HepG2 (cell line): ENCODE measurements at regions not wholly inside any gene's neighbourhood (a gene's known extent, or its start where the extent isn't known, plus 50 kb on each side); places are given as distances from the start of the nearest gene placed in this dataset.

Experiments
- ATAC-seq: fragments of 200-7000 bp; cut with Tn5 transposase; 3 replicates; pipeline ENCODE4 v1.9.1; 2020; ENCODE audit warnings: mild to moderate bottlenecking, moderate library complexity
- BruUV-seq: library from RNA; stranded (reverse); fragments of 400-500 nt; replicated peaks from 2 replicates; lab custom pipeline; 2021; lab: Mats Ljungman, UMichigan
- CTCF ChIA-PET: fragments of 300-600 bp; formaldehyde crosslinking; extraction: SDS; loops from one replicate; lab custom pipeline; 2021; ENCODE audit warnings: low total read pairs, inconsistent platforms, low intra/inter-chr PET ratio; lab: Yijun Ruan, JAX
- POLR2A ChIA-PET: fragments of 350-600 bp; sonication (Branson Sonifier 250); formaldehyde crosslinking; loops from one replicate; lab custom pipeline; 2020; ENCODE audit warnings: antibody characterized with exemption, inconsistent platforms; lab: Yijun Ruan, JAX
- DNase-seq: peaks from one replicate; pipeline ENCODE4 v3.0.0-alpha.2; 2015; ENCODE audit warnings: low spot score
- FAIRE-seq: peaks from 3 replicates; lab custom pipeline; 2011; peaks lifted over from hg19 to GRCh38; lab: Jason Lieb, UNC
- H2AFZ ChIP-seq: one replicate; pipeline ENCODE4 v1.6.1; 2011; ENCODE audit warnings: low read length, inconsistent platforms
- H3K27ac ChIP-seq: fragments of 300-600 bp; 3 replicates; pipeline ENCODE4 v1.8.0; 2011; ENCODE audit warnings: mixed run types, mild to moderate bottlenecking, mixed read lengths, low read length, inconsistent platforms; ENCODE audit not compliant: insufficient read depth; ENCODE audit errors: extremely low read length
- H3K27me3 ChIP-seq, 2 experiments: fragments of 200-600 bp in 1 of 2; 2 replicates in 1 of 2; 3 replicates in 1 of 2; pipeline versions ENCODE4 v1.6.0 to v1.8.0; 2011; ENCODE audit warnings: low read length in 2 of 2, mild to moderate bottlenecking in 2 of 2, moderate library complexity in 2 of 2, inconsistent platforms in 1 of 2; ENCODE audit not compliant: insufficient read depth in 2 of 2, control insufficient read depth in 1 of 2
- H3K36me3 ChIP-seq, 2 experiments: fragments of 200-600 bp in 1 of 2; replicated peaks in 1 of 2; 2 replicates in 1 of 2; 3 replicates in 1 of 2; pipeline versions ENCODE4 v1.5.1 to v1.8.0; 2011; ENCODE audit warnings: low read length in 2 of 2, inconsistent platforms in 1 of 2; ENCODE audit not compliant: insufficient read depth in 2 of 2, control insufficient read depth in 1 of 2
- H3K4me1 ChIP-seq: 2 replicates; pipeline ENCODE4 v1.5.1; 2012; ENCODE audit warnings: low read length, inconsistent platforms; ENCODE audit not compliant: insufficient read depth
- H3K4me2 ChIP-seq: 2 replicates; pipeline ENCODE4 v1.6.0; 2011; ENCODE audit warnings: low read depth, low read length, inconsistent platforms
- H3K4me3 ChIP-seq, 3 experiments: fragments of 200-600 bp in 1 of 3; sonication (generic), shearing (Covaris generic) in 1 of 3; replicated peaks in 1 of 3; 2 replicates each; pipeline ENCODE4 v1.5.1; 2011 to 2016; ENCODE audit warnings: low read length in 3 of 3, inconsistent platforms in 2 of 3, low read depth in 2 of 3, mild to moderate bottlenecking in 2 of 3, control low read depth in 1 of 3, mixed read lengths in 1 of 3; ENCODE audit not compliant: insufficient read depth in 1 of 3
- H3K79me2 ChIP-seq: one replicate; pipeline ENCODE4 v1.6.1; 2011; ENCODE audit warnings: low read length, inconsistent platforms; ENCODE audit not compliant: insufficient read depth
- H3K9ac ChIP-seq: 2 replicates; pipeline ENCODE4 v1.6.0; 2011; ENCODE audit warnings: mild to moderate bottlenecking, low read depth, low read length, inconsistent platforms; ENCODE audit not compliant: insufficient read depth
- H3K9me3 ChIP-seq: 2 replicates; pipeline ENCODE4 v1.5.1; 2012; ENCODE audit warnings: mild to moderate bottlenecking, low read length
- H4K20me1 ChIP-seq: 2 replicates; pipeline ENCODE4 v1.6.0; 2011; ENCODE audit warnings: inconsistent platforms, mild to moderate bottlenecking, low read length, moderate library complexity; ENCODE audit not compliant: insufficient read depth
- CTCF ChIP-seq: sonication (generic); formaldehyde crosslinking; IDR thresholded peaks from 2 replicates; pipeline ENCODE4 v1.5.0; 2020; ENCODE audit warnings: mild to moderate bottlenecking, missing genetic modification reagents, moderate library complexity
- ZNF512B ChIP-seq: sonication (generic); formaldehyde crosslinking; IDR thresholded peaks from 2 replicates; pipeline ENCODE4 v1.5.1; 2020; ENCODE audit warnings: missing genetic modification reagents, mild to moderate bottlenecking, borderline replicate concordance
- ZNF589 ChIP-seq: sonication (generic); formaldehyde crosslinking; conservative IDR thresholded peaks from 2 replicates; pipeline ENCODE4 v1.8.0; 2022; ENCODE audit warnings: mild to moderate bottlenecking, moderate library complexity, missing genetic modification reagents
- ZNF609 ChIP-seq: sonication (generic); formaldehyde crosslinking; IDR thresholded peaks from 2 replicates; pipeline ENCODE4 v1.4.0; 2020; ENCODE audit warnings: mild to moderate bottlenecking, missing genetic modification reagents, borderline replicate concordance
- WGBS: methylation state at CpG from one replicate; pipeline ENCODE4 v1.1.6; 2017; ENCODE audit warnings: low lambda C conversion rate; 5-methylcytosine and 5-hydroxymethylcytosine counted together
- in situ Hi-C: cut with HindIII; loops from 2 replicates; pipeline ENCODE4 v1.10.0; 2017; ENCODE audit warnings: low pct_unique_long_range_greater_than_20kb; ENCODE audit not compliant: extremely low pct_ligation_motif_present
- intact Hi-C: fragments of 100-400 bp; cut with micrococcal nuclease; formaldehyde crosslinking; loops from one replicate; pipeline ENCODE4 v1.10.0; 2022; ENCODE audit not compliant: unreplicated experiment

GRCh38 chr1:5120559-5120958 is 466.1 kb downstream of the AJAP1 start:
- TF ChIP-seq ZNF512B: no peak
- TF ChIP-seq, all 625 proteins: peak for 0
- Histone ChIP-seq H3K79me2 (no peaks in the 10 kb centered on the region), H3K4me1 (no peaks in the 10 kb centered on the region), H2AFZ (no peak overlapping the region), H3K27me3 (no peaks in the 10 kb centered on the region), H3K9ac (no peak overlapping the region), H4K20me1 (no peaks in the 10 kb centered on the region), H3K36me3 (no peaks in the 10 kb centered on the region), H3K27ac (no peak overlapping the region), H3K4me2 (no peak overlapping the region), H3K4me3 (no peak overlapping the region), H3K9me3 (peaks cover 28% of the 10 kb centered on the region)
- CTCF ChIA-PET: no interaction called here
- BruUV-seq: no TSS peak
- no peak for ATAC-seq
- FAIRE-seq: no peak
- POLR2A ChIA-PET: no interaction called here
- no peak for DNase-seq
- intact Hi-C loops: no loop called here
- in situ Hi-C loops: no loop called here
- WGBS: 6% methylated on average over 1 of the region's 1 CpG

- no peak overlapping the region for H3K4me2 ChIP-seq
- no peaks in the 10 kb centered on the region for H4K20me1 ChIP-seq
- POLR2A ChIA-PET: no interaction called here
- no peak for FAIRE-seq
- H3K4me3 ChIP-seq: no peak overlapping the region
- no peaks in the 10 kb centered on the region for H3K36me3 ChIP-seq
- H3K4me1 ChIP-seq: no peaks in the 10 kb centered on the region
- no peak overlapping the region for H3K9ac ChIP-seq
- WGBS: 25% methylated on average over 10 of the region's 11 CpGs
- intact Hi-C loops (no loop called here), in situ Hi-C loops (no loop called here)
- ATAC-seq: peak; percentile 84
- peaks cover 28% of the 10 kb centered on the region for H3K9me3 ChIP-seq
- H2AFZ ChIP-seq: no peak overlapping the region
- H3K27ac ChIP-seq: no peak overlapping the region
- CTCF ChIA-PET: no interaction called here
- DNase-seq: no peak
- no peaks in the 10 kb centered on the region for H3K27me3 ChIP-seq
- H3K79me2 ChIP-seq: no peaks in the 10 kb centered on the region
- BruUV-seq: no TSS peak
- TF ChIP-seq CTCF (CRISPR knock-in tag): peak; percentile 17; the same call in 1 of the 2 replicates
- no peak for TF ChIP-seq ZNF609 (CRISPR knock-in tag)
- TF ChIP-seq ZNF589: no peak
These were observed 465.2 kb downstream of the AJAP1 start for GRCh38 chr1:5119366-5120234.
